Activated gamma-delta T cell treated with Interleukin-2 at 50 U/mL for 16 hours (primary cell): ENCODE measurements at regions not wholly inside any gene's neighbourhood (a gene's known extent, or its start where the extent isn't known, plus 50 kb on each side); places are given as distances from the start of the nearest gene placed in this dataset.

Experiments used
- DNase-seq: peaks from one replicate; pipeline ENCODE4 v3.0.0-alpha.2; 2020

DNA sequence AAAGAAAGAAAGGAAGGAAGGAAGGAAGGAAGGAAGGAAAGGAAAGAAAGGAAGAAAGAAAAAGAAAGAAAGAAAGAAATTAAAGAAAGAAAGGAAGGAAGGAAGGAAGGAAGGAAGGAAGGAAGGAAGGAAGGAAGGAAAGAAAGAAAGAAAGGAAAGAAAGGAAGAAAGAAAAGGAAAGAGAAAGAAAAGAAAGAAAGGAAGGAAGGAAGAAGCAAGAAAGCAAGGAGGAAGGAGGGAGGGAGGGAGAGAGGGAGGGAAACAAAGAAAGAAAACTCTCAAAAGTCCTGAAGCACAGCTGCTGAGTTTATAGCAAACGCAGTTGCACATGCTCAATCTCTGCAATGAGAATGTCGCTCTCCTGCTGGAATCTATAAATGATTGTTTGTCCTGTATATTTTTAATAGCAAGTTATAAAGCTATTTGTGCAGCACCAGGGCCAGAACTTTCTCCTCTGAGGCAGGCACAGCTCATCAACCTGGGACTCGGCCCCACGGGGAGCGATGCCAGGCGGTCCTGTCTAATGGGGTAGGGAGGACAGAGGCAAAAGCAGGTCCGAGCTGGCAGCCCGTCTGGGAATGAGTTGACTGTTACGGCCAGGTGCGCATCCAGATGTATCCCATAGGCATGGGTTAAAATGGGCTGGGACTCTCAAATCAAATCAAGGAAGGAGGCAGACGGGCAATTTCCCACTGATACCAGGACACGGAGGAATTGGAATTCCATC, 118.0 kb upstream of the PFKP start:
- DNase-seq: no peak

DNA sequence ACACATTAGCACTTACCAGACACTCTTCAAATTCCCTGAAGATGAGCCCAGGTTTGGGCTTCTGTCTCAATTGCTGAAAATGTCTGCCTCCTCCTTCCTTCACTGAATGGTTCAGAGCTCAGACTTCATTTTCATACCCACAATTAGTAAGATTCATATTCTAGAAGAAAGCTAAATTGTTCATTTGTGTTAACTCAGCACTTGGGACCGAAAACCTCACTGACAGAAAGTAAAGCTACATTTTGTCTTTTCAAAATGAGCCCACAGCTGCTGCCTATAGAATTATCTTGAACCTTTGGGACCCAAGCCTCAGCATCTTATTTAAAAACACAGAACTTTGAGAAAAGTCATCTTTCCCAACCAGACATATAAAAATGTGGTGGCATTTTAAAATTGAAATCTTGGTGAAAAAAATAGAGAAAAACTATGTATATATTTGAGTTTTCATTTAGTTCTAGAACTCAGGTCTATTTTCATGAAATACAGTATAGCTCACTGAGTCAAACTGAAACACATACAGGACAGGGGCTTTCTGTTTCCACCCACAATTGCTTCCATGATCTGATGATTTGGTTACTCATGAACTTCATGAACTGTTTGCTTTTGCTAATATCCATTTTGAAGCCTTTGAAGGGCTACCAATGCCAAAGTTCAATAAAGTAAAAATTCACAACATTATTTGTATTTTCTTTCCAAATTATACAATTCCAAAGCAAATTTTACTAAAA, 119.1 kb upstream of the PFKP start:
- DNase-seq: no peak

DNA sequence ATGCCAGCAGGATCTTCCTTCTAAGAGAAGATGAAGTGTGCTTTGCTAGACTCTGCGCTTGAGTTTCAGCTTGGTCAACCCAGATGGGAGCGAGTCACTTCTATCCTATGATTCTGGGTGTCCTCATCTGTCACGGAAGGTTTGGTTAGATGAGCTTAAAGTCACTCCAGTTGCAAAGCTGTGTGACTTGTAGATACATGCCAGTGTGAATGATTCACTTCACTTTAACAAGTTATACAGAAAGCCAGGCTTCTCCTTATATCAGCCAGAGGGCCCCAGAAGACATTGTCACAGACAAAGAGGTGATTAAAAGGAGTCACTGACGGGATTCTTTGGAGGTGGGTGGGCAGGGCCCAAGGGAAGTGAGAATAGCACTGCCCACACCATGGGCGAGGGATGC, 122.6 kb upstream of the PFKP start:
- no peak for DNase-seq

DNA sequence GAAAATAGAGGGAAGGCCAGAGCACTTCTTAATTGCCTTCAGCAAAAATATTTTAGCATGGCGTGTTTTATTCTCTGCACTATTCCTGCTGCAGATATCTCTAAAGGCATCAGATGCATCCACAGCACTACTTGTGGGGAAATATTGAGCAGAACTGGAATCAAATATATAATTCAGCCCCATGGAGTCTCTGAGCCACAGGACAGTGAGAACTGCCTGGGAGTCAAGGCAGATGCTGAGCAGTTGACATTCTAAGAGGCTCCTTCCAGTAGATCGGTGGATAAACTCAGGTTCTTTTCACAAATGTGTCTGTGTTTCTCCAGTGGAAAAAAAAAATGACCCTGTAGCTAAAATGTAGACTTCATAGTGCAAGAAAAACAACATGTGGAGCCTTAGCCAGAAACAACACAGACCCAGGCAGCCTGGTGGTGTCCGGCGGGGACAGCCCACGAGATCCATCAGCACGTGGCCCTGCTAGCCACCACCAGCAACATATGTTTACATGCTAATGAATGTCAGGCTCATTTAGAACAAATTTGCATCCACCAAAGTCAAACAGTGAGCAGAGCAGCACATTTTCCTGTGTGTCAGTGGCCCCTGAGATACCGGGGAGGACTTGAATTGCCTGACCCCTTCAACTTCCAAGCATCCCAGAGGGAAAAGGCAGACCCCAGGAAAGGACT, 123.3 kb upstream of the PFKP start:
- DNase-seq: no peak

DNA sequence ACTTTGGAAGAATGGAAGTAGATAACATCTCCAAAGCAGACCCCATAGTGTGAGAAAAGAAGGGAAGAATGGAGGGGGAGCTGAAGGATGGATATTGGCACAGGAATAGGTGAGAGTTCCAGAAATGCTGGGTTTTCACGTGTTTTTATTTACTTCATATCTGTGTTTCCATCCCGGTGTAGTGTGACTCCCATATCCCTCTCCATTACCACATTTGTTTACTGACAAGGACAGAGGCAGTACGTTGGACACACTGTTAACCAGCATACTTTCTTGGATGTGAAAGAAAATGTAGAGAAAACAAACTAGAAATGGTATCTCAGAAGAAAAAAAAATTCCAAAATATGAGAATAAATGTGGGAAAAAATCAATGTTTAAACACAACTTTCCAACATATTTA, 124.4 kb upstream of the PFKP start:
- DNase-seq: no peak

DNA sequence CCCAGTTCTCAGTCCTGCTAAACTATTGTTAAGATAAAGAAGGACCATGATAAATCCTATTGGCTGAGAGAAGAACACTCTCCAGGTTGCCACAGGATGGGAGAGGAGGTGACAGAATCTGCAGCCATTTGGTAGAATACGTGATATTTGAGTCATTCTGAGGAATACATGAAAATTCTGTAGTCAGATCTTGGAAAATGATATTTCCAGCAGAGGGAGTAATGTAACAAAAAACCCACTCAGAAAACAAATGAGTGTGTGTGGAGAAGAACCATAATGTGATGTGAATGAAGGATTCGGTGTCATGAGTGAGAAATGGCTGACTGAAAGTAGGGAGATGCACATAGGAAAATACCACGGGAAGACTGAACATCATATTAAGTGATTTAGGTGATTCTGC, 128.5 kb upstream of the PFKP start:
- DNase-seq: no peak

DNA sequence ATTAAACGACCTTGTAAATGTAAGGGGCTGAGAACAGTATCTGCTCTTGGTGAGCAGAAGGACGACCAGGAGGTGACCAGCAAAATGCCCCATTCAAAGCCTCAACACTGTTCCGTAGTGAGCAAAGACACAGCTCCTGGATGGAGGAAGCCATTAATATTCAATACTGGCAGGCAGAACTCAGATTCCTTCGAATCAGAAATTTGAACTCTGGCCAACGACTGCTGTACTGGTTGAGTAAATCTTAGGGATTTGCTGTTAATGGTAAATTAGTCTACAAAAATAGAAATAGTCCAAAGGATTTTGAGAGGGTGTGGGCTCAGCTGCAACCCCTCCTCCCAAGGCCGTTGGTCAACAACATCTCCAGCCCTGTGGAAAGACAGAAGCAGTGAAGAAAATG, 130.5 kb upstream of the PFKP start:
- no peak for DNase-seq

DNA sequence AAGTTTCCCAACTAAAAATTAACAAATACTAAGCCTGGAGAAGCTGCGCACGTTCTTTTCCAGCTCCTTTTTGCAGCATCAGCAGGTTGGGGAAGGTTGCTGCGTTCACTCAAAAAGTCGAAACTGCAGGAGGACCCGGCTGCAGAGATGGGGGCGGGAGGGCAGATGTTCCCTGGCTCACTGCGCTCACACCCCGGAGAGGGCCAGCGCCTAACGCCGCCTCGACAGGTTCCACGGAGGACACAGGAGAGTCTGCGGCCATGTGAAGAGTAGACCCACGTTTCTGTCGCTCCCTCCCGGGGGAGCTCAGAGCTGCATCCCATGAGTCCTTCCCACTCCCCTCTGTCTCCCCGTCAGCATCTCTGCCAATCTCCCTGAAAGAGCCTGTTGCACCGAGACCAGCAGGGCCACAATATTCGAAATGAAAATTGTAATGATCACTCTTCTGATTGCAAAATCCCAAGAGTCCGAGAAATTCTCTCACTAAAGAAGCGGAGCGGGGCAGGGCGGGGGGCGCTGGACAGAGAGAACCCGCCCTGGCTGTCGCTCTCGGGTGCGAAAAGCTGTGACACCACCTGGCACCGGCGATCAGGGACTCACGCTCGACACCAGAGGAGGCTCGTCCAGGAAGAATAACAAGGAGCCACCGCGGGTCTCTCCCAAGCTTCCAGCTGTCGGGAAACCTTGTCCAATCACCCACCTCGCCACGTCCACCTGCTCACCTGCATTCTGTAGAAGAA, 131.5 kb upstream of the PFKP start:
- no peak for DNase-seq

DNA sequence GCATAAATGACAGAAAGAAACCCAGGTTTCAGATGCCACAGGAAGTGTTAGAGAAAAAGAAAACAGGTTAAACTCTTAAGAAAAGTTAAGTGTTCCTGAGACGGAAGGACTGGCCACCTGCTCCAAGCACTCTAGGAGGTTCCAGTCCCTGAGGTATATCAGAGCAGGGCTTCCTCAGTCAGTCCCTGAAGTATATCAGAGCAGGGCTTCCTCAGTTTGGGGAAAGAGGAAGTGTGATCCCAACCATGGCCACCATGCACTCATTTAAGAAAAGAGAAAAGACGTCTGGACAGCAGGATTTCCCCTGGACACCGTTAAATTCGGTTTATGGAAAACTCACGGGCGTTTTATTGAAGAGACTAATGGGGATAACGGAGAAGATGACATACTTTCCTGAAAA, 133.4 kb upstream of the PFKP start:
- DNase-seq: no peak

DNA sequence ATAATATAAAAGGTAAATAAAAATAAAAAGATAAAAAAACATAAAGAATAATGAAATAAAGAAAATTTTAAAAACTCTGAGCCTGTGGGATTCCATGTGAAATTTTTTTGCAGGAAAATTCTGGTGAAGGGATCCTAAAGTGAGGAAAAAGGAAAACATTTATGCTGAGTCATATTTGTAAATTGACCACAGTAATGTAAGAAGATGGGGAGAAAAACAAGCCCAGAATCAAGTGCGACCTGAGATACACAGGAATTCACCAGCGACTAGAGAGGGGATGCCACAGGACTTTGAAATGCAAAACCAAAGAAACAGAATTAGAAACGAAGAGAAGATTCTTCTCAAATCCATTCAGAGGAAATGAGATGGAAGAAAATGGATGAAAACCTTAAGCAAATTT, 133.8 kb upstream of the PFKP start:
- DNase-seq: no peak

DNA sequence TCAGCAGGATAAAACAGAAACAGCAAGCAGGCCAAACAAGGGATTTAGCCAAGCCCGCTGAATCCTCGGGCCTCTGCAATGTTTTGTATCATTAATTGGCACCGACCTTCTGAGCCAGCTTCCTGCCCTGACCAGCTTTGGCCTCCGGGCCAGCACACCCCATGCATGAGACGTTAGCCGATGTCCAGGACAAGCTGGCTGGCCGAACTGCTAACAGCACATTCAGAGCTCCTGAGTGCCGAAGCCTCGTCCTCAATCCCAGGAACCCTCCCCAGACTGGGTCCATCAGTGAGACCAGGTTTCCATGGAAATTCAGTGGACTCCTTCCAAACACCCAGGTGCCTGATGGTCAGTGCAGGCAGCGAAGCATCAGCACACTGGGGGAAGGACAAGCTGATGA, 134.3 kb upstream of the PFKP start:
- no peak for DNase-seq

DNA sequence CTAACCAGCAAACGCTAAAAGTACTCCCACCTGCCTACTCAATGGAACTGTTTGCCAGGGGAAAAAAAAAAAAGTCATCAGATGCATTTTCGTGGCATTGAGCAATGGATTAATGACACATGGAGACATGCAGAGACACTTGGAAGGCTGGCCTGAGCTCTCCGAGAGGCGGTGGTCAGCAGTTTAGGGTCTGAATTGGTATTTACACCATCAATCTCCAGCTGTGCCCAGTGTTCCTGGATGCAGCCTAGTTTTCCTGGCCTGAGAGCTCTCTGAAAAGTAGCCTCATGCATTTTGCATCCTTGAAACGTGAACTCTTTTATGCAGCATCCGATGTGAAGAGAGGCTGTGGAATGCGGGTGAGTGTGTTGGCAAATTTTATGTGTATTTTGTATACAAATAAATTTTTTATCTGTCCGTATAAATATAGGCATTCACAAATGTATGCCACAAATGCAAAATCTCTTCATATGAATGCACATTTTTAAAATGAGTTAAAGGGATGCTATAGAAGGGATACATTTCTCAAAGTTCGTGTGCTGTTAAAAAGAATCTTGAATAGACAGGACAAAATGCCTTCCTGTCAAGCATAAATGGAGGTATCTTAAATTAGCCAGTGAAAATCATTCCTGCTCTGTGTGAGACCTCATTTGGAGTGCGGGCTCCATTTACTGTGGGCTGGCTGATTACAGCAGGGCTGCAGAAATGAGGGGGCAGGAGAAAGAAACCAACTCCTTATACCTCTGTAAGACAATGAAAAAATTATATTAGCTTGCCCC, 137.7 kb upstream of the PFKP start:
- no peak for DNase-seq

DNA sequence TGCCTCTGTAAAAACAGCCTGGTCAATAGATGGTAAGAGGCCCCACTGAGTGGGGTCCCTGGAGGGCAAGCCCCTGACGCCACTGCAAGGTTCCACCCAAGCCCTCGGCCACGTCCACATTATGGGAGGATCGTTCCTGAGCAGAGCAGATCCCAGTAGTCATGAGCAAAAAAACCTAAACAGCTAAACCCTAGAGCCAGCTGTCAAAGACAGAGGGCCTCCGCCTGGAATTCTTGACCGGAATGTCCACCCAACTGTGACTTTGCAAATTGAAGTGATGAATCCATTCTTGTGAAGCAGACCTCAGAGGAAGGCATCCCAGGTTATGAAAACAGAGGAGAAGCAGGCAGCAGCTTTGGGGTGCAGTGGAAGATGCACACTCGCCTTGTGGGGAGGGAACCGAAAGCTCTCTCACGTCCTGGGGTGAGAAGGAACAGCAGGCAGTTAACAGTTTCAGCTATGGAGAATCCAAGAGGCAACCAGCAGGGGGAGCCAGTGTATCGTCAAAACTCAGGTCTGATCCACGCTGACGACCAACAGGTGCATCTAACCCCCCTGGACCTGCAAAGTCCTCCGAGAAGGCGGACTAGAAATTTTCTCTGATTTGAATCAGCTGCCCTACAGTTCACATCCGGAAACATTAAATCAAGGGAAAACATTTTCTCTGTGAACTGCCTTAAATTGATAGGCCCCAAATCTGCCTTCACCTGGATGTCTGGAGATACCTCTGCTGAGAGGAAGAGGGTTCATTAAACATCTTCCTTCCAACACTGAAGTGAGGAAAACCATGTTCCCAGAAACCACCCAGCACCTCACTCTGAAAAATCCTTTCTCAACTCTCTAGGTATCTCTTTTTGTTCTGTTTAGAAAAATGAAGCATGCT, 139.1 kb upstream of the PFKP start:
- DNase-seq: peak; percentile 25

DNA sequence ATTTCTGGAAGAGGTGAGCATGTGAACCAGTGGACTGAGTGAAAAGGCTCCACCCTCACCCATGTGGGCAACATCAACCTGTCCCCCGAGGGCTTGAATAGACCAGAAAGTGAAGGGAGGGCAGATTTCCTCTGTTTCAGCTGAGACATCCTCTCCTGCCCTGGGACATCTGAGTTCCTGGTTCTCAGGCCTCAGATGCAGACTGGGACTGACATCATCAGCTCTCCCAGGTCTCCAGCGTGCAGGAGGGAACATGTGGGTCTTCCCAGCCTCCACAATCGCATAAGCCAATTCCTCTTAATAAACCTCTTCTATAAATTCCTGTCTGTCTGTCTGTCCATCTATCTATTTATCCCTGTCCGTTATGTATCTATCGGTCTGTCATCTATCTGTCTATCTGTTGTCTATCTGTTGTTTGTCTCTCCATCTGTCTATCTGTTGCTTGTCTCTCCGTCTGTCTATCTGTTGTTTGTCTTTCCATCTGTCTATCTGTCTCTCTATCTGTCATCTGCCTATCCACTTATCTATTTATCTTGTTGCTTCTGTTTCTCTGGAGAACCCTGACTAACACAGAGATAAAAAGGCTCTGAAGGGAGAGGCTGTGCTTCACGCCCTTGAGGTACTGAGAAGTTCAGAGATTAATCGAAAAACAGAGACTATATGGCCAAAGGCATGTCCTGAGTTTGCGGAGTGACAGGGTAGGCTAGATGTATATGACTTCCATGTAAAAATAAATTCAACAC, 140.3 kb upstream of the PFKP start:
- no peak for DNase-seq

DNA sequence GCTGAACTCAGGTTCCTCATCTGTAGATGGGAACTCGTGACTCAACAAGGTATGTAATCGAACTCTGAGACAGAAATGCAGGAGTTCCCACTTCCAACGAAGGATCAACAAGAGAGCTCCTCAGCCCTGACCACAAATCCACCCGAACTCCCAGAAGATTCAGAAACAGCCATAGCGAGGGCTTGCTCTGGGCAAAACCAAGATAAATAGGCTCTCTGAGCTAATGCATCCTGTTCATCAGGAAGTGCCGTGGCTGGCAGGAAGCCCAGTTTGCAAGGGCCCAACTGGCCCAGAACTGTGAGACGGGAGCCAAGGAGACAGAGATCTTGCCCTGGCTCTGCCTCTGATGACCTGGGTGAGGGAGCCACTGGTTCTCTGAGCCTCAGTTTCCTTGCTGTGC, 141.7 kb upstream of the PFKP start:
- no peak for DNase-seq

DNA sequence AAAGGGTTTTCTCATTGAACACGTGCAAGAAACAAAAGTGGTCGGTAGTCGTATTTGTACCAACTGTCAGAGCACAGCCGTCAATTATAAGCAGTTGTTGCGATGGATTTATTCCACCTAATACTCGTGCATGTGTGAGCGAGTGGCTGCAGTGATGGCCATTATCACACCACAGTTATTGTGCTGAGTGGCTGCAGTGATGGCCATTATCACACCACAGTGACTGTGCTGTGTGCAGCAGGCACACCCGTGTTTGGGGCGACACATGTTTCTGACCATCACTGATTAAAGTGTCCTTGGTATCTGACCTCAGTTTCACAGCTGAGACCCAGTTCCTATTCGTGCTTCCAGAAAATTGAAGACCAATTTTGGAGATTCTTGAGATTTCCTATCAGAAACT, 142.9 kb upstream of the PFKP start:
- no peak for DNase-seq

DNA sequence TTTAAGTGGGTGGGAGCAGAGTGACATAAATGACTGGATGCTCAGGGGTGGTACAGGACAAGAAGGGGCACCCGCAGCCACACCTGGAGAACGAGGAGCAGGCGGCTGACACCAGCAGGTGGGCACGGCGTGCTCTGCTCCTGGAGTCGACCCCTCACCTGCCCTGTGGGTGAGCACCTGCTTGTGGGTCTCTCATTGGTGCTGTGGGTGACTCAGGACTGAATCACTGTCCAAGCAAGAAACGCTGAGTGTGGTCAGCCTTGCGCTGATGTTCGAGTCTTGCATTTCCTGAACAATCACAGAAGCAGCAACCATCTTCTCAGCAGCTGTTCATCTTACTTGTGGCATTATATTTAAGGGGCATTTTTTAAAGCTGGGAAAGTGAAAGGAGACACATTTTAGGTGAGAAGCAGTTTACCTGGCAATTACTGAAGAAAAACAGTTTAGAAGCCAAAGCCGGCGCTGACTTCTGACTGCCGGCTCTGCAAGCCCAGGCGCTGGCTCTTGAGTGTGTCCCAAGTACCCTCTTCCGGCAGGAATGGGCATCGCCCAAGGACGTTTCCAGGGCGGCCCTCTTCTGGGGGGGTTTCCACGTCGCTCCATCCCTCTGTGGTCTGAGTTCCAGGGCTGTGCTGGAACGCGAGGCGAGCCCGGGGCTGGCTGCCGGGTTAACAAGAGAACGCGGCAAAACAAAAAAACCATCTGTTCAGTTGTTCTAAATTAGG, 145.2 kb upstream of the PFKP start:
- DNase-seq: no peak

DNA sequence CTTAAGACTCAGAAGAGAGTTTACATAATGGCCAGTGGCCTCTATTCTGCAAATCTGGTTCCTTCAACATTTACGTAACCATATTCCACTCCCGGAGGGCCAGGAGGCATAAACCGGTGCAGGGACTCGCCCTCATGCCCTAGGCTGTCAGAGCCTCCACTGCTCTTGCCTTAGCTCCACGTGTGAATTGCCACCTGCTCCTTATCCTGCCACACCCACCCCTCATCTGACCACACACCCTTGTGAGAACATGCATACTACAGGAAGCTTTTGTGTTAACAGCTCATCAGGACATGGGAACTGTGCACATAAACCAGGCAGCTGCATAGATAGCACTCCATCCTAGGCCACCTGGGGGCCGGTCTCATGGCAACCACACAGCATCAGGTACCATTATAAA, 146.7 kb upstream of the PFKP start:
- DNase-seq: no peak

DNA sequence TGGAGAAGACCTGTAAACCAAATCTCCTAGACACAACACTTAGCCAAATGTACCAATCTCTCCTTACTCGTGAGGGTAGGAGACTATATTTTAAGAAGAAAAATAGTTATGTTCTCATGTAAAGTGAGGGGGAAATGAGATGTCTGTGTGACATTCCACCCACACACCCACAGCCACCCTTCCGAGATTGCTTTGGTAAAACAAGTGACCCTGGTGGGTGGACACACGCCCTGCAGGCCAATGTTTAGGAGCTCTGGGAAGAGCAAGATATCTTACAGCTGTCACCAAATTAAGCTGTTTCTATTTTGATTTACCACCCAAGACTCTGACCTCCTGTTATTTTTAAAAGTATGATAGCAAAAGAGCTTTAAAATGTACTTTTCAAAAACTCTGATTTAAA, 147.2 kb upstream of the PFKP start:
- no peak for DNase-seq

DNA sequence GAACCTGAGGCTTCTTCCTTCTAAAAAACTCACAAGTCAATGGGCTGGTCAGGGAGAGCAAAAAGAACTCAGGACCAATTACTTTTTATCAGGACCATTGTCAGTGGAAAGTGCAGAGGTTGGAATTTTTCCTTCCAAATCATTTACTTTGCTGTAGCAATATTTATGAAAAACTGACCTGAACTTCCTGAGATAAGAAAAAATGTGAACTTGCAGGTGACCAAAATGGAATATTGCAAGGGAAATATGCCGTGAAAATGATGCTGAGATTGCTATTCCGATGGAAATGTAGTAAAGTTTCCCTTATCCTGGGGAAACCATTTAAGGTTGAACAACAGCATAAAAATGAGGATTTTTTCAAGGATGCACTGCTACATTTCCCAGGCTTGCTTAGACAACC, 148.3 kb upstream of the PFKP start:
- DNase-seq: no peak
